ENCODE measurements at regions not wholly inside any gene's neighbourhood (a gene's known extent, or its start where the extent isn't known, plus 50 kb on each side); places are given as distances from the start of the nearest gene placed in this dataset.
"Not testable (repeated sequence)": the region's sequence is repeated elsewhere in the genome, so short reads cannot be mapped to it uniquely, and the experiment has no call there.

GRCh38 chr18:38256366-38256765 lies 690.8 kb upstream of the CELF4 start:
- no peak for DNase-seq (ENCODE audit: low read depth)

- DNase-seq (ENCODE audit: low read depth): no peak
These were observed 685.4 kb upstream of the CELF4 start for GRCh38 chr18:38250971-38251370.

- DNase-seq (ENCODE audit: low read depth): no peak
These were observed 678.9 kb upstream of the CELF4 start for GRCh38 chr18:38244480-38244879.

GRCh38 chr18:38243291-38243690 lies 677.7 kb upstream of the CELF4 start:
- no peak for DNase-seq (ENCODE audit: low read depth)

GRCh38 chr18:38241736-38242135 lies 676.1 kb upstream of the CELF4 start:
- DNase-seq (ENCODE audit: low read depth): no peak

GRCh38 chr18:38241216-38241615 lies 675.6 kb upstream of the CELF4 start:
- DNase-seq (ENCODE audit: low read depth): no peak

- no peak for DNase-seq (ENCODE audit: low read depth)
These were observed 674.0 kb upstream of the CELF4 start for GRCh38 chr18:38239606-38240005.

GRCh38 chr18:38237796-38238195 lies 672.2 kb upstream of the CELF4 start:
- DNase-seq (ENCODE audit: low read depth): no peak

- no peak for DNase-seq (ENCODE audit: low read depth)
These were observed 656.0 kb upstream of the CELF4 start for GRCh38 chr18:38221476-38222100.

- no peak for DNase-seq (ENCODE audit: low read depth)
These were observed 633.4 kb upstream of the CELF4 start for GRCh38 chr18:38198956-38199355.

GRCh38 chr18:38198526-38198925 lies 632.9 kb upstream of the CELF4 start:
- no peak for DNase-seq (ENCODE audit: low read depth)

- no peak for DNase-seq (ENCODE audit: low read depth)
These were observed 620.9 kb upstream of the CELF4 start for GRCh38 chr18:38186491-38186890.

- no peak for DNase-seq (ENCODE audit: low read depth)
These were observed 609.0 kb upstream of the CELF4 start for GRCh38 chr18:38174594-38174993.

GRCh38 chr18:38174173-38174572 lies 608.6 kb upstream of the CELF4 start:
- no peak for DNase-seq (ENCODE audit: low read depth)

- DNase-seq (ENCODE audit: low read depth): no peak
These were observed 605.2 kb upstream of the CELF4 start for GRCh38 chr18:38170845-38171244.

GRCh38 chr18:38167623-38168022 lies 602.0 kb upstream of the CELF4 start:
- no peak for DNase-seq (ENCODE audit: low read depth)

- DNase-seq (ENCODE audit: low read depth): not testable (repeated sequence)
These were observed 587.5 kb upstream of the CELF4 start for GRCh38 chr18:38153116-38153515.

GRCh38 chr18:38116716-38117115 lies 551.1 kb upstream of the CELF4 start:
- DNase-seq (ENCODE audit: low read depth): no peak

GRCh38 chr18:38115201-38115600 lies 549.6 kb upstream of the CELF4 start:
- DNase-seq (ENCODE audit: low read depth): no peak

GRCh38 chr18:38087538-38087937 lies 521.9 kb upstream of the CELF4 start:
- DNase-seq (ENCODE audit: low read depth): no peak

- no peak for DNase-seq (ENCODE audit: low read depth)
These were observed 515.9 kb upstream of the CELF4 start for GRCh38 chr18:38081516-38081915.

GRCh38 chr18:38077229-38077628 lies 511.6 kb upstream of the CELF4 start:
- DNase-seq (ENCODE audit: low read depth): no peak

- DNase-seq (ENCODE audit: low read depth): no peak
These were observed 510.9 kb upstream of the CELF4 start for GRCh38 chr18:38076346-38077070.

All from LHCN-M2 (cell line).